Neural progenitor cell (in vitro differentiated cells): ENCODE measurements at regions not wholly inside any gene's neighbourhood (a gene's known extent, or its start where the extent isn't known, plus 50 kb on each side); places are given as distances from the start of the nearest gene placed in this dataset.

ENCODE experiments used
- DNase-seq: peaks from one replicate; pipeline ENCODE4 v3.0.0-alpha.2; 2016; ENCODE audit warnings: low spot score
- H2AFZ ChIP-seq: fragments of 200-600 bp; sonication (generic); replicated peaks from 2 replicates; pipeline ENCODE4 v1.6.1; 2016; ENCODE audit warnings: antibody characterized with exemption
- H3F3A ChIP-seq: fragments of 200-600 bp; sonication (generic); 2 replicates; pipeline ENCODE4 v1.6.1; 2016; ENCODE audit warnings: antibody characterized with exemption, low read depth
- H3K27ac ChIP-seq: fragments of 200-600 bp; sonication (generic); 2 replicates; pipeline ENCODE4 v1.5.1; 2016; ENCODE audit warnings: mild to moderate bottlenecking
- H3K27me3 ChIP-seq: fragments of 200-600 bp; sonication (generic); 2 replicates; pipeline ENCODE4 v1.6.1; 2016; ENCODE audit warnings: mild to moderate bottlenecking, moderate library complexity
- H3K36me3 ChIP-seq: fragments of 200-600 bp; sonication (generic); 2 replicates; pipeline ENCODE4 v1.5.1; 2016
- H3K4me1 ChIP-seq: fragments of 200-600 bp; sonication (generic); 2 replicates; pipeline ENCODE4 v1.6.1; 2016; ENCODE audit warnings: mixed run types
- H3K4me2 ChIP-seq: fragments of 200-600 bp; sonication (generic); 2 replicates; pipeline ENCODE4 v1.6.1; 2016
- H3K4me3 ChIP-seq: fragments of 200-600 bp; sonication (generic); 2 replicates; pipeline ENCODE4 v1.5.1; 2016
- H3K79me2 ChIP-seq: fragments of 200-600 bp; sonication (generic); 2 replicates; pipeline ENCODE4 v1.6.1; 2016; ENCODE audit warnings: low read depth
- H3K9ac ChIP-seq: fragments of 200-600 bp; sonication (generic); 2 replicates; pipeline ENCODE4 v1.6.1; 2016
- H3K9me3 ChIP-seq: fragments of 200-600 bp; sonication (generic); 2 replicates; pipeline ENCODE4 v1.5.1; 2016; ENCODE audit warnings: low read depth
- H4K20me1 ChIP-seq: fragments of 200-600 bp; sonication (generic); 2 replicates; pipeline ENCODE4 v1.6.1; 2016; ENCODE audit warnings: low read depth
- H3K27ac Mint-ChIP-seq: 3 replicates; pipeline ENCODE4 v1.8.0; 2021; ENCODE audit warnings: mixed read lengths
- H3K27me3 Mint-ChIP-seq: 2 replicates; pipeline ENCODE4 v1.8.0; 2022; ENCODE audit warnings: low read depth, mild to moderate bottlenecking, inconsistent platforms, moderate library complexity, mixed read lengths; ENCODE audit not compliant: insufficient read depth
- H3K36me3 Mint-ChIP-seq: 3 replicates; pipeline ENCODE4 v1.8.0; 2021; ENCODE audit warnings: mixed read lengths
- H3K4me1 Mint-ChIP-seq: 3 replicates; pipeline ENCODE4 v1.8.0; 2021; ENCODE audit warnings: mixed read lengths
- H3K4me3 Mint-ChIP-seq: 3 replicates; pipeline ENCODE4 v1.8.0; 2021; ENCODE audit warnings: mild to moderate bottlenecking, moderate library complexity, mixed read lengths
- H3K9me3 Mint-ChIP-seq: 3 replicates; pipeline ENCODE4 v1.8.0; 2020; ENCODE audit warnings: mixed read lengths
- CTCF ChIP-seq: fragments of 200-600 bp; sonication (generic); IDR thresholded peaks from 2 replicates; pipeline ENCODE4 v1.5.1; 2017; ENCODE audit warnings: antibody characterized with exemption, mild to moderate bottlenecking
- EZH2 ChIP-seq: fragments of 200-600 bp; sonication (generic); IDR thresholded peaks from 2 replicates; pipeline ENCODE4 v1.6.1; 2017; ENCODE audit warnings: antibody characterized with exemption, mild to moderate bottlenecking, moderate library complexity
- EZH2phosphoT487 ChIP-seq: fragments of 200-600 bp; sonication (generic); IDR thresholded peaks from 2 replicates; pipeline ENCODE4 v1.6.1; 2017; ENCODE audit warnings: antibody characterized with exemption

- H3K9ac ChIP-seq: no peak overlapping the region
- no peaks in the 10 kb centered on the region for H3F3A ChIP-seq
- Mint-ChIP-seq H3K27ac (no peak overlapping the region), H3K27me3 (no peaks in the 10 kb centered on the region), H3K4me1 (peaks cover 10% of the 10 kb centered on the region), H3K4me3 (no peak overlapping the region), H3K9me3 (no peaks in the 10 kb centered on the region), H3K36me3 (no peaks in the 10 kb centered on the region)
- H3K4me3 ChIP-seq: no peak overlapping the region
- H3K4me2 ChIP-seq: no peak overlapping the region
- H2AFZ ChIP-seq: no peak overlapping the region
- no peaks in the 10 kb centered on the region for H3K36me3 ChIP-seq
- H3K9me3 ChIP-seq: no peaks in the 10 kb centered on the region
- no peaks in the 10 kb centered on the region for H3K27me3 ChIP-seq
- no peak for DNase-seq
- H4K20me1 ChIP-seq: no peaks in the 10 kb centered on the region
- no peak overlapping the region for H3K27ac ChIP-seq
- H3K79me2 ChIP-seq: no peaks in the 10 kb centered on the region
- no peaks in the 10 kb centered on the region for H3K4me1 ChIP-seq
- TF ChIP-seq EZH2 (no peak), EZH2phosphoT487 (no peak), CTCF (no peak)
These were observed 1260.9 kb upstream of the SORCS1 start for GRCh38 chr10:108425283-108425964.

- Histone ChIP-seq H3K36me3 (no peaks in the 10 kb centered on the region), H3K4me1 (no peaks in the 10 kb centered on the region), H3K27ac (no peak overlapping the region), H3K27me3 (no peaks in the 10 kb centered on the region), H3F3A (no peaks in the 10 kb centered on the region), H3K9me3 (no peaks in the 10 kb centered on the region), H3K4me3 (no peak overlapping the region), H4K20me1 (no peaks in the 10 kb centered on the region), H2AFZ (no peak overlapping the region), H3K9ac (no peak overlapping the region), H3K4me2 (no peak overlapping the region), H3K79me2 (no peaks in the 10 kb centered on the region)
- H3K27me3 Mint-ChIP-seq: no peaks in the 10 kb centered on the region
- no peak overlapping the region for H3K4me3 Mint-ChIP-seq
- no peak for DNase-seq
- TF ChIP-seq CTCF: no peak
- no peak for TF ChIP-seq EZH2
- TF ChIP-seq EZH2phosphoT487: no peak
- H3K9me3 Mint-ChIP-seq: no peaks in the 10 kb centered on the region
- peaks cover 10% of the 10 kb centered on the region for H3K4me1 Mint-ChIP-seq
- no peak overlapping the region for H3K27ac Mint-ChIP-seq
- H3K36me3 Mint-ChIP-seq: no peaks in the 10 kb centered on the region
These were observed 1260.2 kb upstream of the SORCS1 start for GRCh38 chr10:108424656-108425055.

GRCh38 chr10:108422286-108422685 lies 1257.8 kb upstream of the SORCS1 start:
- no peaks in the 10 kb centered on the region for H3K36me3 ChIP-seq
- H3K4me3 ChIP-seq: no peak overlapping the region
- TF ChIP-seq EZH2phosphoT487 (no peak), CTCF (no peak)
- Mint-ChIP-seq H3K36me3 (no peaks in the 10 kb centered on the region), H3K4me3 (no peak overlapping the region), H3K4me1 (no peaks in the 10 kb centered on the region), H3K27ac (no peak overlapping the region), H3K27me3 (no peaks in the 10 kb centered on the region), H3K9me3 (no peaks in the 10 kb centered on the region)
- no peak overlapping the region for H3K9ac ChIP-seq
- no peaks in the 10 kb centered on the region for H3K9me3 ChIP-seq
- H3K79me2 ChIP-seq: no peaks in the 10 kb centered on the region
- H3K4me2 ChIP-seq: no peak overlapping the region
- no peak overlapping the region for H2AFZ ChIP-seq
- DNase-seq: no peak
- H3F3A ChIP-seq: no peaks in the 10 kb centered on the region
- no peaks in the 10 kb centered on the region for H3K27me3 ChIP-seq
- no peaks in the 10 kb centered on the region for H4K20me1 ChIP-seq
- H3K27ac ChIP-seq: no peak overlapping the region
- H3K4me1 ChIP-seq: no peaks in the 10 kb centered on the region
